H1 (cell line): ENCODE measurements at regions not wholly inside any gene's neighbourhood (a gene's known extent, or its start where the extent isn't known, plus 50 kb on each side); places are given as distances from the start of the nearest gene placed in this dataset.

ENCODE experiments used
- BCL11A ChIP-seq, 2 experiments: IDR thresholded peaks; one replicate each; pipeline ENCODE4 v1.6.1; 2011; ENCODE audit warnings: low read depth in 2 of 2, low read length in 2 of 2, mild to moderate bottlenecking in 2 of 2
- CHD1 ChIP-seq: IDR thresholded peaks from 2 replicates; pipeline ENCODE4 v1.6.1; 2012; ENCODE audit warnings: low read depth, low read length, improper control_type of control experiment
- CHD7 ChIP-seq: fragments of 300-600 bp; sonication (generic); IDR thresholded peaks from 2 replicates; pipeline ENCODE4 v1.7.1; 2012; ENCODE audit warnings: low read length, moderate library complexity, mild to moderate bottlenecking, inconsistent platforms; ENCODE audit not compliant: insufficient replicate concordance
- GTF2F1 ChIP-seq: IDR thresholded peaks from 2 replicates; pipeline ENCODE4 v1.6.1; 2012; ENCODE audit warnings: low read depth, low read length, improper control_type of control experiment, borderline replicate concordance
- MAFK ChIP-seq: IDR thresholded peaks from 2 replicates; pipeline ENCODE4 v1.6.1; 2012; ENCODE audit warnings: low read depth, mild to moderate bottlenecking, improper control_type of control experiment, low read length
- NANOG ChIP-seq: IDR thresholded peaks from 2 replicates; pipeline ENCODE4 v1.6.1; 2011; ENCODE audit warnings: low read length, low read depth, mild to moderate bottlenecking, inconsistent platforms; ENCODE audit not compliant: insufficient read depth, poor library complexity, severe bottlenecking
- TAF1 ChIP-seq: IDR thresholded peaks from 2 replicates; pipeline ENCODE4 v1.6.1; 2011; ENCODE audit warnings: mild to moderate bottlenecking, low read depth, low read length
- TCF12 ChIP-seq: IDR thresholded peaks from 2 replicates; pipeline ENCODE4 v1.6.1; 2011; ENCODE audit warnings: low read depth, mild to moderate bottlenecking, low read length
- YY1 ChIP-seq: IDR thresholded peaks from 2 replicates; pipeline ENCODE4 v1.6.1; 2011; ENCODE audit warnings: low read depth, mild to moderate bottlenecking, low read length

- TF ChIP-seq CHD7, result no peak
- no peak for TF ChIP-seq YY1
- no peak for TF ChIP-seq CHD1
- no peak for TF ChIP-seq GTF2F1
- TF ChIP-seq TCF12, result no peak
- TF ChIP-seq TAF1, result no peak
- TF ChIP-seq MAFK, result no peak
- no peak for TF ChIP-seq BCL11A (IDR thresholded peaks at IDR 0.05; ENCODE audit: low read depth in 2 of 2, low read length in 2 of 2)
- TF ChIP-seq NANOG, result no peak
These were observed 152.2 kb downstream of the ADAMTS15 start (continued) for GRCh38 chr11:130600616-130601015.
